K562 (cell line): ENCODE measurements at regions not wholly inside any gene's neighbourhood (a gene's known extent, or its start where the extent isn't known, plus 50 kb on each side); places are given as distances from the start of the nearest gene placed in this dataset.

ENCODE experiments used
- ARID1B ChIP-seq: fragments of 450-650 bp; IDR thresholded peaks from 2 replicates; pipeline ENCODE4 v1.6.1; 2016; ENCODE audit warnings: antibody characterized with exemption, mild to moderate bottlenecking, inconsistent platforms
- CBFB ChIP-seq: sonication (generic); formaldehyde crosslinking; IDR thresholded peaks from 2 replicates; pipeline ENCODE4 v1.4.0; 2020; ENCODE audit warnings: mild to moderate bottlenecking, missing genetic modification reagents
- CHAMP1 ChIP-seq: fragments of 450-650 bp; IDR thresholded peaks from 2 replicates; pipeline ENCODE4 v1.6.1; 2016; ENCODE audit warnings: mild to moderate bottlenecking
- ELK3 ChIP-seq: fragments of 450-650 bp; formaldehyde crosslinking; IDR thresholded peaks from 2 replicates; pipeline ENCODE4 v1.4.0; 2020; ENCODE audit warnings: mild to moderate bottlenecking
- HEY1 ChIP-seq: fragments of 250-450 bp; sonication (Bioruptor Pico); IDR thresholded peaks from 2 replicates; pipeline ENCODE4 v1.5.0; 2020; ENCODE audit warnings: mild to moderate bottlenecking, moderate library complexity, borderline replicate concordance
- HMGXB4 ChIP-seq: sonication (generic); formaldehyde crosslinking; IDR thresholded peaks from 2 replicates; pipeline ENCODE4 v1.8.1; 2023; ENCODE audit warnings: mild to moderate bottlenecking, missing genetic modification reagents
- LEF1 ChIP-seq: fragments of 450-650 bp; IDR thresholded peaks from 2 replicates; pipeline ENCODE4 v1.6.1; 2016; ENCODE audit warnings: mild to moderate bottlenecking
- NCOR1 ChIP-seq: fragments of 450-650 bp; IDR thresholded peaks from 2 replicates; pipeline ENCODE4 v1.6.1; 2016; ENCODE audit warnings: mild to moderate bottlenecking, moderate library complexity
- PBX2 ChIP-seq, 2 experiments: IDR thresholded peaks in 1 of 2; conservative IDR thresholded peaks in 1 of 2; 2 replicates each; pipeline ENCODE4 v1.6.1; 2016; ENCODE audit warnings: low read depth in 2 of 2, mild to moderate bottlenecking in 1 of 2, missing compliant biosample characterization in 1 of 2, missing genetic modification characterization in 1 of 2, moderate library complexity in 1 of 2
- PHB2 ChIP-seq: fragments of 450-650 bp; IDR thresholded peaks from 2 replicates; pipeline ENCODE4 v1.6.1; 2017; ENCODE audit warnings: low read depth
- POLR2B ChIP-seq: fragments of 450-650 bp; IDR thresholded peaks from 2 replicates; pipeline ENCODE4 v1.6.1; 2018; ENCODE audit warnings: low read depth; ENCODE audit not compliant: partially characterized antibody
- RB1 ChIP-seq: fragments of 450-650 bp; IDR thresholded peaks from 2 replicates; pipeline ENCODE4 v1.6.1; 2017; ENCODE audit warnings: low read depth, mild to moderate bottlenecking
- SMARCC2 ChIP-seq: fragments of 450-650 bp; IDR thresholded peaks from 2 replicates; pipeline ENCODE4 v1.6.1; 2017; ENCODE audit warnings: antibody characterized with exemption, moderate library complexity, mild to moderate bottlenecking, low read depth
- TAF9B ChIP-seq: fragments of 450-650 bp; IDR thresholded peaks from 2 replicates; pipeline ENCODE4 v1.6.1; 2018; ENCODE audit warnings: mild to moderate bottlenecking; ENCODE audit not compliant: partially characterized antibody
- TCF3 ChIP-seq: sonication (generic); formaldehyde crosslinking; IDR thresholded peaks from 2 replicates; pipeline ENCODE4 v1.4.0; 2020; ENCODE audit warnings: mild to moderate bottlenecking, missing genetic modification reagents
- THAP7 ChIP-seq: fragments of 250-450 bp; sonication (Bioruptor Pico); IDR thresholded peaks from 2 replicates; pipeline ENCODE4 v1.5.0; 2021
- USF2 ChIP-seq: sonication (generic); formaldehyde crosslinking; IDR thresholded peaks from 2 replicates; pipeline ENCODE4 v1.5.0; 2020; ENCODE audit warnings: missing genetic modification reagents
- ZNF253 ChIP-seq: fragments of 250-450 bp; sonication (Bioruptor Pico); conservative IDR thresholded peaks from 2 replicates; pipeline ENCODE4 v1.6.1; 2021; ENCODE audit warnings: mild to moderate bottlenecking
- ZNF41 ChIP-seq: fragments of 250-450 bp; sonication (Bioruptor Pico); conservative IDR thresholded peaks from 2 replicates; pipeline ENCODE4 v1.4.0; 2020; ENCODE audit warnings: mild to moderate bottlenecking
- ZNF707 ChIP-seq: fragments of 250-450 bp; sonication (Bioruptor Pico); conservative IDR thresholded peaks from 2 replicates; pipeline ENCODE4 v1.8.0; 2022; ENCODE audit warnings: inconsistent platforms, mild to moderate bottlenecking, moderate library complexity

GRCh38 chr5:108619815-108620214 is 127.9 kb upstream of the FER start (continued):
- TF ChIP-seq ZNF253 (CRISPR knock-in tag) (no peak), THAP7 (no peak), USF2 (no peak), TCF3 (CRISPR knock-in tag) (peak; percentile 76), PBX2 (CRISPR knock-in tag; IDR thresholded peaks at IDR 0.05; ENCODE audit: low read depth) (no peak), PBX2 (tag; conservative IDR thresholded peaks at IDR 0.05; ENCODE audit: low read depth) (0 out of 2 replicates have a peak, but pooled peaks have one; percentile 14), HEY1 (0 out of 2 replicates have a peak, but pooled peaks have one; percentile 45), TAF9B (no peak), ELK3 (CRISPR knock-in tag) (no peak), SMARCC2 (no peak), CHAMP1 (no peak), NCOR1 (peak; percentile 56; the same call in 1 of the 2 replicates), ZNF41 (CRISPR knock-in tag) (no peak), RB1 (no peak), CBFB (CRISPR knock-in tag) (no peak), HMGXB4 (CRISPR knock-in tag) (no peak), PHB2 (no peak), LEF1 (no peak), ARID1B (peak; percentile 45; the same call in 1 of the 2 replicates), POLR2B (no peak), ZNF707 (CRISPR knock-in tag) (no peak)
